ENCODE measurements at regions not wholly inside any gene's neighbourhood (a gene's known extent, or its start where the extent isn't known, plus 50 kb on each side); places are given as distances from the start of the nearest gene placed in this dataset.

DNA sequence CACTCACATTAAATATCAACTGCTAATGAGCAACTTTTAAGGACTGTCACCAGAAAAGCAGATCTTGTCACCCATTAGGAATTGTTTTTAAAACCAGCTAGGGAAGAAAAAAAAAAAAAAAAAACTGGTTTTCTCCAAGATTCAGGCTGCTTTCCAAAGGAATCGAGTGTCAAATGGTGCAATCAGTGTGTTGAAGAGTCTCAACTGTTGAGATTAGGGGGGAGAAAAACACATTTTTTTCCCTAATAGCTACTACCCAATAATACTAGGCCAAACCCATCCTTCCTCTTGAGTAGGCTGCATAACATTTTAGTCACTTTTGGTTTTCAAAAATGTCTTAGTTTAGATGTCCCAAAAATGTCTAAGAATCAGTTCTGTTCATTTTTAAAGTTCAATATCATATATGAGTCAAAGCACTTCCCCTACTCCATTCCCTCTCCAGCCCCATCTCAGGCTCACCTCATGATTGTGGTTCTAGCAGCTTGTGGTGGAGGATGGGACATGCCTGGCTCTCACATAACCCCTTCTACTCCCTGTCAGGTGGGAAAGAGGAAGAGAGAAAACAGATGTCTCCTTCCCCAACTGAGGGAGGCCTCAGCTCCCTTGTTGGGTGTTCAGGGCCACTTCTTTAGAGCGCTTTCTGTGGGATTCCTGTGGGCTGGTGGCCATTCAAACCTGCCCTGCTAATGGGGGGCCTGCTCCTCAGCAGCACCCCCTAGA is 193.6 kb downstream of the CWF19L2 start:
- TF ChIP-seq, protein P1, sequence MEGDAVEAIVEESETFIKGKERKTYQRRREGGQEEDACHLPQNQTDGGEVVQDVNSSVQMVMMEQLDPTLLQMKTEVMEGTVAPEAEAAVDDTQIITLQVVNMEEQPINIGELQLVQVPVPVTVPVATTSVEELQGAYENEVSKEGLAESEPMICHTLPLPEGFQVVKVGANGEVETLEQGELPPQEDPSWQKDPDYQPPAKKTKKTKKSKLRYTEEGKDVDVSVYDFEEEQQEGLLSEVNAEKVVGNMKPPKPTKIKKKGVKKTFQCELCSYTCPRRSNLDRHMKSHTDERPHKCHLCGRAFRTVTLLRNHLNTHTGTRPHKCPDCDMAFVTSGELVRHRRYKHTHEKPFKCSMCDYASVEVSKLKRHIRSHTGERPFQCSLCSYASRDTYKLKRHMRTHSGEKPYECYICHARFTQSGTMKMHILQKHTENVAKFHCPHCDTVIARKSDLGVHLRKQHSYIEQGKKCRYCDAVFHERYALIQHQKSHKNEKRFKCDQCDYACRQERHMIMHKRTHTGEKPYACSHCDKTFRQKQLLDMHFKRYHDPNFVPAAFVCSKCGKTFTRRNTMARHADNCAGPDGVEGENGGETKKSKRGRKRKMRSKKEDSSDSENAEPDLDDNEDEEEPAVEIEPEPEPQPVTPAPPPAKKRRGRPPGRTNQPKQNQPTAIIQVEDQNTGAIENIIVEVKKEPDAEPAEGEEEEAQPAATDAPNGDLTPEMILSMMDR (IDR thresholded peaks at IDR 0.05; ENCODE audit: low read depth, low read length, missing input control), result no peak
- TF ChIP-seq, protein P2, sequence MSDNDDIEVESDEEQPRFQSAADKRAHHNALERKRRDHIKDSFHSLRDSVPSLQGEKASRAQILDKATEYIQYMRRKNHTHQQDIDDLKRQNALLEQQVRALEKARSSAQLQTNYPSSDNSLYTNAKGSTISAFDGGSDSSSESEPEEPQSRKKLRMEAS (IDR thresholded peaks at IDR 0.05), result no peak
- TF ChIP-seq YY1 (IDR thresholded peaks at IDR 0.05), result no peak
- no peak for TF ChIP-seq JUND (IDR thresholded peaks at IDR 0.05)
- no peak for TF ChIP-seq FOXA1 (IDR thresholded peaks at IDR 0.05)

Measured in liver (tissue), 3 donors.